ENCODE measurements at regions not wholly inside any gene's neighbourhood (a gene's known extent, or its start where the extent isn't known, plus 50 kb on each side); places are given as distances from the start of the nearest gene placed in this dataset.

GRCh38 chr1:239816081-239816782 lies 275.5 kb upstream of the FMN2 start:
- peak overlapping the region; percentile 41 for H3K27ac ChIP-seq
- H3K4me1 ChIP-seq = peaks cover 3% of the 10 kb centered on the region
- 23% methylated on average over 5 of the region's 5 CpGs for WGBS
- no peaks in the 10 kb centered on the region for H3K9me3 ChIP-seq
- TF ChIP-seq POLR2A (IDR thresholded peaks at IDR 0.05) (no peak), EP300 (IDR thresholded peaks at IDR 0.05) (no peak), POLR2AphosphoS5 (IDR thresholded peaks at IDR 0.05) (no peak), CTCF (IDR thresholded peaks at IDR 0.05) (no peak)
- H3K27me3 ChIP-seq = no peaks in the 10 kb centered on the region
- H3K4me3 ChIP-seq = no peak overlapping the region
- H3K36me3 ChIP-seq = no peaks in the 10 kb centered on the region
- no peak for DNase-seq (ENCODE audit: low spot score in 2 of 2)

GRCh38 chr1:239817276-239817675 lies 274.4 kb upstream of the FMN2 start:
- Histone ChIP-seq H3K4me3 (no peak overlapping the region), H3K27me3 (no peaks in the 10 kb centered on the region), H3K27ac (no peak overlapping the region), H3K9me3 (no peaks in the 10 kb centered on the region), H3K4me1 (peaks cover 3% of the 10 kb centered on the region), H3K36me3 (no peaks in the 10 kb centered on the region)
- DNase-seq (ENCODE audit: low spot score in 2 of 2) = no peak
- TF ChIP-seq POLR2AphosphoS5 (IDR thresholded peaks at IDR 0.05) = no peak
- 72% methylated on average over 1 of the region's 1 CpG for WGBS

GRCh38 chr1:239817801-239818200 lies 273.9 kb upstream of the FMN2 start:
- no peaks in the 10 kb centered on the region for H3K36me3 ChIP-seq
- no peaks in the 10 kb centered on the region for H3K27me3 ChIP-seq
- H3K4me3 ChIP-seq = no peak overlapping the region
- no peak for TF ChIP-seq POLR2A (IDR thresholded peaks at IDR 0.05)
- TF ChIP-seq POLR2AphosphoS5 (IDR thresholded peaks at IDR 0.05) = no peak
- TF ChIP-seq CTCF (IDR thresholded peaks at IDR 0.05) = no peak
- TF ChIP-seq EP300 (IDR thresholded peaks at IDR 0.05) = no peak
- WGBS = 82% methylated on average over 7 of the region's 7 CpGs
- no peak for DNase-seq (ENCODE audit: low spot score in 2 of 2)
- H3K4me1 ChIP-seq = peaks cover 3% of the 10 kb centered on the region
- no peak overlapping the region for H3K27ac ChIP-seq
- no peaks in the 10 kb centered on the region for H3K9me3 ChIP-seq

- Histone ChIP-seq H3K27me3 (no peaks in the 10 kb centered on the region), H3K4me1 (peaks cover 3% of the 10 kb centered on the region), H3K27ac (no peak overlapping the region), H3K36me3 (no peaks in the 10 kb centered on the region), H3K9me3 (no peaks in the 10 kb centered on the region), H3K4me3 (no peak overlapping the region)
- TF ChIP-seq POLR2AphosphoS5 (IDR thresholded peaks at IDR 0.05) = no peak
- TF ChIP-seq EP300 (IDR thresholded peaks at IDR 0.05) = no peak
- no peak for TF ChIP-seq POLR2A (IDR thresholded peaks at IDR 0.05)
- no peak for TF ChIP-seq CTCF (IDR thresholded peaks at IDR 0.05)
- 77% methylated on average over 6 of the region's 6 CpGs for WGBS
- DNase-seq (ENCODE audit: low spot score in 2 of 2) = no peak
These were observed 272.6 kb upstream of the FMN2 start for GRCh38 chr1:239819096-239819495.

- TF ChIP-seq CTCF (IDR thresholded peaks at IDR 0.05) (no peak), POLR2A (IDR thresholded peaks at IDR 0.05) (no peak), POLR2AphosphoS5 (IDR thresholded peaks at IDR 0.05) (no peak), EP300 (IDR thresholded peaks at IDR 0.05) (no peak)
- H3K4me3 ChIP-seq = no peak overlapping the region
- H3K36me3 ChIP-seq = no peaks in the 10 kb centered on the region
- no peaks in the 10 kb centered on the region for H3K9me3 ChIP-seq
- H3K4me1 ChIP-seq = peaks cover 3% of the 10 kb centered on the region
- no peak for DNase-seq (ENCODE audit: low spot score in 2 of 2)
- WGBS = 79% methylated on average over 10 of the region's 10 CpGs
- H3K27me3 ChIP-seq = no peaks in the 10 kb centered on the region
- no peak overlapping the region for H3K27ac ChIP-seq
These were observed 271.9 kb upstream of the FMN2 start for GRCh38 chr1:239819756-239820250.

All from suprapubic skin (tissue), 4 donors.